ENCODE measurements at regions not wholly inside any gene's neighbourhood (a gene's known extent, or its start where the extent isn't known, plus 50 kb on each side); places are given as distances from the start of the nearest gene placed in this dataset.

DNA sequence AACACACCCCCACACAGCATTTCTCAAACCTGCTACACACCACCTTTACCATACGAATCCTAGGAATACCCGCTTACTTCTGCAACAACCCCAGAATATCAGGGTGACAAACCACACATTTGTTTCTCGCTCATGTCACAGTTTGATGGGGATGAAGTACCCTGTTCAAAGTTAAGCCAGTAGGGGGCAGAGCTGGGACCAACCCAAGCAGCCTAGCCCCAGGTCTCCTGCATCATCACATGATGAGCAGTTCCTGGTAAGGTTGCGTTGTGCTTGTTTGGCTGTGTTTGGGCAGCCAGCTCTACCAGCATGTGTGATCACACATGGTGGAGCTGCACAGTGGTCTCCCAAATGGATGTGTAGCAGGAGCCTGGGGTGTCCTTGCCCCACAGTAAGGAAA, 103.6 kb upstream of the C16orf82 start:
- no TSS peak for BruUV-seq (replicated peaks)
- Histone ChIP-seq H3K4me3 (no peak overlapping the region), H3K36me3 (ENCODE audit: control insufficient read depth, insufficient read depth, low read length) (no peaks in the 10 kb centered on the region), H3K9me1 (ENCODE audit: control insufficient read depth, insufficient read depth, low read length) (no peaks in the 10 kb centered on the region), H4K20me1 (replicated peaks; ENCODE audit: control insufficient read depth, insufficient read depth, low read length) (no peaks in the 10 kb centered on the region), H3K9ac (ENCODE audit: insufficient read depth in 1 of 2, low read depth in 2 of 2, low read length in 2 of 2) (no peak overlapping the region), H3K4me1 (replicated peaks in 1 of 2; ENCODE audit: control insufficient read depth in 2 of 2, insufficient read depth in 2 of 2, low read length in 2 of 2) (no peaks in the 10 kb centered on the region), H3K4me2 (ENCODE audit: insufficient read depth, low read length) (no peak overlapping the region), H3K79me2 (ENCODE audit: control insufficient read depth, insufficient read depth, low read length) (no peaks in the 10 kb centered on the region), H2AFZ (ENCODE audit: low read depth, low read length) (no peak overlapping the region), H3K27me3 (ENCODE audit: control insufficient read depth in 2 of 2, insufficient read depth in 2 of 2, low read length in 2 of 2) (no peaks in the 10 kb centered on the region), H3K27ac (ENCODE audit: extremely low read depth, low read depth, low read length) (no peak overlapping the region), H3K9me3 (replicated peaks; ENCODE audit: control insufficient read depth, insufficient read depth, low read depth, low read length) (no peaks in the 10 kb centered on the region)
- in situ Hi-C loops (cut with MboI) (no loop called here), intact Hi-C loops (cut with micrococcal nuclease) (loop anchor here (5.0 kb wide), 1 partner anchor 149 kb away; no protein-coding TSS in a partner anchor)
- CTCF ChIA-PET (ENCODE audit: low intra/inter-chr PET ratio) = interaction anchor here (1.2 kb wide), 1 partner anchor 146 kb away, joined by 6 read pairs; no protein-coding TSS in a partner anchor
- DNase-seq (ENCODE audit: extremely low read depth in 1 of 4, low spot score in 3 of 4) (peak; percentile 55 to 60 (median 58)), ATAC-seq (peak; percentile 88), FAIRE-seq (peak; percentile 84)
- 2% methylated on average over 4 of the region's 4 CpGs for WGBS (ENCODE audit: insufficient coverage, low coverage, missing lambda C conversion rate)
- POLR2A ChIA-PET = interaction anchor here (0.9 kb wide), 1 partner anchor 10 kb away, joined by 3 read pairs; no protein-coding TSS in a partner anchor
- TF ChIP-seq TOE1 (IDR thresholded peaks at IDR 0.05; ENCODE audit: borderline replicate concordance) (peak; percentile 30; the same call in 1 of the 2 replicates), TOE1 (CRISPR knock-in tag; IDR thresholded peaks at IDR 0.05; ENCODE audit: borderline replicate concordance, low read depth) (no peak), HNRNPUL1 (IDR thresholded peaks at IDR 0.05; ENCODE audit: low read length) (no peak), MAZ (CRISPR knock-in tag; conservative IDR thresholded peaks at IDR 0.05 in 1 of 2, IDR thresholded peaks at IDR 0.05 in 1 of 2) (no peak), NCOA6 (IDR thresholded peaks at IDR 0.05) (no peak), ZNF57 (CRISPR knock-in tag; IDR thresholded peaks at IDR 0.05) (no peak), PHF20 (IDR thresholded peaks at IDR 0.05; ENCODE audit: partially characterized antibody) (no peak)
- TF ChIP-seq, protein P1, sequence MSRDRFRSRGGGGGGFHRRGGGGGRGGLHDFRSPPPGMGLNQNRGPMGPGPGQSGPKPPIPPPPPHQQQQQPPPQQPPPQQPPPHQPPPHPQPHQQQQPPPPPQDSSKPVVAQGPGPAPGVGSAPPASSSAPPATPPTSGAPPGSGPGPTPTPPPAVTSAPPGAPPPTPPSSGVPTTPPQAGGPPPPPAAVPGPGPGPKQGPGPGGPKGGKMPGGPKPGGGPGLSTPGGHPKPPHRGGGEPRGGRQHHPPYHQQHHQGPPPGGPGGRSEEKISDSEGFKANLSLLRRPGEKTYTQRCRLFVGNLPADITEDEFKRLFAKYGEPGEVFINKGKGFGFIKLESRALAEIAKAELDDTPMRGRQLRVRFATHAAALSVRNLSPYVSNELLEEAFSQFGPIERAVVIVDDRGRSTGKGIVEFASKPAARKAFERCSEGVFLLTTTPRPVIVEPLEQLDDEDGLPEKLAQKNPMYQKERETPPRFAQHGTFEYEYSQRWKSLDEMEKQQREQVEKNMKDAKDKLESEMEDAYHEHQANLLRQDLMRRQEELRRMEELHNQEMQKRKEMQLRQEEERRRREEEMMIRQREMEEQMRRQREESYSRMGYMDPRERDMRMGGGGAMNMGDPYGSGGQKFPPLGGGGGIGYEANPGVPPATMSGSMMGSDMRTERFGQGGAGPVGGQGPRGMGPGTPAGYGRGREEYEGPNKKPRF (IDR thresholded peaks at IDR 0.05; ENCODE audit: low read depth, low read length) = no peak
- TF ChIP-seq, protein P2, sequence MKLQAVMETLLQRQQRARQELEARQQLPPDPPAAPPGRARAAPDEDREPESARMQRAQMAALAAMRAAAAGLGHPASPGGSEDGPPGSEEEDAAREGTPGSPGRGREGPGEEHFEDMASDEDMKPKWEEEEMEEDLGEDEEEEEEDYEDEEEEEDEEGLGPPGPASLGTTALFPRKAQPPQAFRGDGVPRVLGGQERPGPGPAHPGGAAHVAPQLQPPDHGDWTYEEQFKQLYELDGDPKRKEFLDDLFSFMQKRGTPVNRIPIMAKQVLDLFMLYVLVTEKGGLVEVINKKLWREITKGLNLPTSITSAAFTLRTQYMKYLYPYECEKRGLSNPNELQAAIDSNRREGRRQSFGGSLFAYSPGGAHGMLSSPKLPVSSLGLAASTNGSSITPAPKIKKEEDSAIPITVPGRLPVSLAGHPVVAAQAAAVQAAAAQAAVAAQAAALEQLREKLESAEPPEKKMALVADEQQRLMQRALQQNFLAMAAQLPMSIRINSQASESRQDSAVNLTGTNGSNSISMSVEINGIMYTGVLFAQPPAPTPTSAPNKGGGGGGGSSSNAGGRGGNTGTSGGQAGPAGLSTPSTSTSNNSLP (IDR thresholded peaks at IDR 0.05; ENCODE audit: borderline replicate concordance, low read depth, low read length) = no peak
- TF ChIP-seq, protein P3, sequence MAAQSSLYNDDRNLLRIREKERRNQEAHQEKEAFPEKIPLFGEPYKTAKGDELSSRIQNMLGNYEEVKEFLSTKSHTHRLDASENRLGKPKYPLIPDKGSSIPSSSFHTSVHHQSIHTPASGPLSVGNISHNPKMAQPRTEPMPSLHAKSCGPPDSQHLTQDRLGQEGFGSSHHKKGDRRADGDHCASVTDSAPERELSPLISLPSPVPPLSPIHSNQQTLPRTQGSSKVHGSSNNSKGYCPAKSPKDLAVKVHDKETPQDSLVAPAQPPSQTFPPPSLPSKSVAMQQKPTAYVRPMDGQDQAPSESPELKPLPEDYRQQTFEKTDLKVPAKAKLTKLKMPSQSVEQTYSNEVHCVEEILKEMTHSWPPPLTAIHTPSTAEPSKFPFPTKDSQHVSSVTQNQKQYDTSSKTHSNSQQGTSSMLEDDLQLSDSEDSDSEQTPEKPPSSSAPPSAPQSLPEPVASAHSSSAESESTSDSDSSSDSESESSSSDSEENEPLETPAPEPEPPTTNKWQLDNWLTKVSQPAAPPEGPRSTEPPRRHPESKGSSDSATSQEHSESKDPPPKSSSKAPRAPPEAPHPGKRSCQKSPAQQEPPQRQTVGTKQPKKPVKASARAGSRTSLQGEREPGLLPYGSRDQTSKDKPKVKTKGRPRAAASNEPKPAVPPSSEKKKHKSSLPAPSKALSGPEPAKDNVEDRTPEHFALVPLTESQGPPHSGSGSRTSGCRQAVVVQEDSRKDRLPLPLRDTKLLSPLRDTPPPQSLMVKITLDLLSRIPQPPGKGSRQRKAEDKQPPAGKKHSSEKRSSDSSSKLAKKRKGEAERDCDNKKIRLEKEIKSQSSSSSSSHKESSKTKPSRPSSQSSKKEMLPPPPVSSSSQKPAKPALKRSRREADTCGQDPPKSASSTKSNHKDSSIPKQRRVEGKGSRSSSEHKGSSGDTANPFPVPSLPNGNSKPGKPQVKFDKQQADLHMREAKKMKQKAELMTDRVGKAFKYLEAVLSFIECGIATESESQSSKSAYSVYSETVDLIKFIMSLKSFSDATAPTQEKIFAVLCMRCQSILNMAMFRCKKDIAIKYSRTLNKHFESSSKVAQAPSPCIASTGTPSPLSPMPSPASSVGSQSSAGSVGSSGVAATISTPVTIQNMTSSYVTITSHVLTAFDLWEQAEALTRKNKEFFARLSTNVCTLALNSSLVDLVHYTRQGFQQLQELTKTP (IDR thresholded peaks at IDR 0.05; ENCODE audit: low read depth in 1 of 2, partially characterized antibody in 2 of 2) = no peak
